ENCODE measurements at regions not wholly inside any gene's neighbourhood (a gene's known extent, or its start where the extent isn't known, plus 50 kb on each side); places are given as distances from the start of the nearest gene placed in this dataset.

DNA sequence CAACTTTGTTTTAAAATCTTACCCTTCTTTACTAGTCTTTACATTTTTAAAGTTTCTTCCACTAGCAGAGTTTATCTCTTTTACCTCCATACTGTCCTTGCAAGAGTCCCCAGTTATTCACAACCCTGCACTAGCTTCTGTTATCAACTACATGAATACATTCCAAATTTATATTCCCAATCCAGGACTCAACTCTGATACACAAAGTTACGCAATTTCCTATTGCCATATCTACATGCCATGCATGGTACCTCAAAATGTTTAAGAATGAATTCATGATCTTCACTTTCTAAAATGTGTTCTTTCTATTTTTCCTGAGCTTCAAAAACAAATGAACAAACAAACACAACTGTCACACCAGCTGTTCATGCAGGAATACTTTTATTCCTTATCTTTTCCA is 668.7 kb downstream of the CDH18 start:
- no peak for TF ChIP-seq ZFX (IDR thresholded peaks at IDR 0.05; ENCODE audit: borderline replicate concordance)
- TF ChIP-seq, protein P1, sequence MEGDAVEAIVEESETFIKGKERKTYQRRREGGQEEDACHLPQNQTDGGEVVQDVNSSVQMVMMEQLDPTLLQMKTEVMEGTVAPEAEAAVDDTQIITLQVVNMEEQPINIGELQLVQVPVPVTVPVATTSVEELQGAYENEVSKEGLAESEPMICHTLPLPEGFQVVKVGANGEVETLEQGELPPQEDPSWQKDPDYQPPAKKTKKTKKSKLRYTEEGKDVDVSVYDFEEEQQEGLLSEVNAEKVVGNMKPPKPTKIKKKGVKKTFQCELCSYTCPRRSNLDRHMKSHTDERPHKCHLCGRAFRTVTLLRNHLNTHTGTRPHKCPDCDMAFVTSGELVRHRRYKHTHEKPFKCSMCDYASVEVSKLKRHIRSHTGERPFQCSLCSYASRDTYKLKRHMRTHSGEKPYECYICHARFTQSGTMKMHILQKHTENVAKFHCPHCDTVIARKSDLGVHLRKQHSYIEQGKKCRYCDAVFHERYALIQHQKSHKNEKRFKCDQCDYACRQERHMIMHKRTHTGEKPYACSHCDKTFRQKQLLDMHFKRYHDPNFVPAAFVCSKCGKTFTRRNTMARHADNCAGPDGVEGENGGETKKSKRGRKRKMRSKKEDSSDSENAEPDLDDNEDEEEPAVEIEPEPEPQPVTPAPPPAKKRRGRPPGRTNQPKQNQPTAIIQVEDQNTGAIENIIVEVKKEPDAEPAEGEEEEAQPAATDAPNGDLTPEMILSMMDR (IDR thresholded peaks at IDR 0.05) = no peak
- H3K27ac ChIP-seq = no peak overlapping the region

DNA sequence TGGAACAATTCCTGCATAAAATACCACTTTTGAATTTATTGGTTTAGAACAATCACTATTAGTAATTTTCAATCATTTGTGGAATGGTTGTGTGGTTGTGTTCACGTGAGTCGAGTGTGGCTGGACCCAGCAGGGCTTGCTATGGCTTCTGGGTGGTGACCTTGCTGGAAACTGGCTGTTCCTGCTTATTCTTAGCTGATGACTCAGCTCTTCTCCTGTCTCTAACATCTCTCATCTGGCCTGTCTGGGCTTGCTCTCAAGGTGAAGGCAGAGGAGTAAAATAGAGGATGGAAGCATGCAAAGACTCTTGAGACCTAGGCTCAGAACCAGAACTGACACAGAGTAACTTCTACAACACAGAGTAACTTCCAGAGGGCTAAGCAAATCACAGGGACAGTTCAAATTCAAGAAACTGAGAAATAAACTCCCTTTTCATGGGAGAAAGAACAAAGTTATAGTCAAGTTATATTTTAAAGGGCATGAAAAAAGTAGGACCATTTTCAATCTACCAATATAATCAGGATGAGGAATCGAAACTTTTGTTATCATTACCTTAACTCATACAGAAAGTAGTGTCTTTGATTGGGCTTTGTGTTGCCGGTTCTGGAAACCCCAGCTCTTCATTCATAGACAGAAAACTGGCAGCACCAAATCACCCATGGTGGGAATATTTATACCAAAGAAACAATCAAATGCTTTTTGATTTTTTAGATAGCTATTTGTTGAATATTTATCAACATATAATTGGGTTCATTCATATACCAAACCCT is 665.1 kb downstream of the CDH18 start:
- no peak overlapping the region for H3K27ac ChIP-seq
- TF ChIP-seq ZFX (IDR thresholded peaks at IDR 0.05; ENCODE audit: borderline replicate concordance) = no peak
- TF ChIP-seq, protein P1 (IDR thresholded peaks at IDR 0.05) = no peak

DNA sequence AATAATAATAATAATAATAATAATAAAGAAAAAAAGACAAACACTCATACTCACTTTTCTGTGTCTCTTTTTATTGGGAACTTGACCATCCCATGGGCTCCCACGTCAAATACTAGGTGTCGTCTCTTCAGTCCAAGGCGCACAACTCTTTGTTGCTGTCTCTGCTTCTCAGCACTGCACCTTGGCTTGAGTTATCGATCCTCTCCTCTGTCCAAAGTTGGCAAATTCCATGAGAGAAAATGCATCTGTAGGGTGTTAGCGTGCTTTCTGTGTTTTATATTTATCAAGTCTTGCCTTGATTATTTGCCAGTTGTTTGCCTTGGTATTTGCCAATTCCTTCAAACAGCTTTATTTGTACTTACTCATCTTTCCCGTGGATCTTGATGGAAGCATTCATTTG is 653.7 kb downstream of the CDH18 start:
- no peak overlapping the region for H3K27ac ChIP-seq
- TF ChIP-seq, protein P1 (IDR thresholded peaks at IDR 0.05) = no peak
- no peak for TF ChIP-seq ZFX (IDR thresholded peaks at IDR 0.05; ENCODE audit: borderline replicate concordance)

DNA sequence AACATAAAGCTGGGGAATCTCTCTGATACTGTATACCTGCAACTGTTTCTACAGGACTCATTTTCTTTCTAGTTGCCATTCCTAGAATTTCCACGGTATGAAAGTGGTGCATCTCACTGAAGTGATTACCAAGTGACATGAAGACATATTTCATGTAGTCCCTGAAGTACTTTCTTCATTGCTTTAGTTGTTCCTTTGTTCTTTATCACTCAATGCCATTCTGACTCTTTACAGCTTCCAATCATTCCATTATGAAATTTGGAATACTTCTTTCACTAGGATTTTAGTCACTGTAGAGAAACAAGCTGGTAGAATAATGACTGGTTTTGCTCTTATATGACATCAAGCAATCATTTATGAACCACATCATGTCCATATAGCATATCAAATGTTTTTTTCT is 645.1 kb downstream of the CDH18 start:
- no peak overlapping the region for H3K27ac ChIP-seq
- TF ChIP-seq, protein P1 (IDR thresholded peaks at IDR 0.05) = no peak
- TF ChIP-seq ZFX (IDR thresholded peaks at IDR 0.05; ENCODE audit: borderline replicate concordance) = no peak

DNA sequence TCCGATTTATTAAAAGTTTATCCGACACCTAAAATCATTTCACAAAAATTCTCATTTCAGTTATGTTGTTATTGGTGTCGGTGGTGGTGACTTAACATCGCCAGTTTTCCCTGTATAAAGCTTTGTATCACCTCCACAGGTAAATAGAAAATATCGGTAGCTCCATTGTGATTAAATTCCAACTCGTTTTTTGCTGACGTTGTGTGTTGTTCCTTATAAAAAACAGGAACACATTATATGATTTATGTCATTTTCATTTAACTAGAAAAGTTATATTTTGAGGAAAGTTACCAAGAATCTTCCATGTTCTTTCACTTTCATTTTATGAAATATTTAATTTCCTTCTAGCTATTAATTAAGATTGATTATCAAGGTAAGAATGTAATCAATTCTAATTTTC is 635.9 kb downstream of the CDH18 start:
- H3K27ac ChIP-seq = no peak overlapping the region
- no peak for TF ChIP-seq ZFX (IDR thresholded peaks at IDR 0.05; ENCODE audit: borderline replicate concordance)
- TF ChIP-seq, protein P1 (IDR thresholded peaks at IDR 0.05) = no peak

DNA sequence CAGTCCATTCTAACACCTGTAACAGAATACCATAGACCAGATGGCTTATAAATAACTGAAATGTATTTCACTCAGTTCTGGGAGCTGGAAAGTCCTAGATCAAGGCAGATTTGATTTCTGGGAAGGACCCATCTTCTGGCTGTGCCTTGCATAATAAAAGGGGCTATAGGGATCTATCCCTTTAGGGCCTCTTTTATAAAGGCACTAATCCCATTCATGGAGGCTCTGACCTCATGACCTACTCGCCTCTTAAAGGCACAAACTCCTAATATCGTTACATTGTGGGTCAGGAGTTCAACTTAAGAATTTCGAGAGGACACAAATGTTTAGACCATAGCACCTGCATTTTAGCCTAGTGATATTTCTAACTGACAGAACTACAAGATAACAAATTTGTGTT is 619.0 kb downstream of the CDH18 start:
- TF ChIP-seq ZFX (IDR thresholded peaks at IDR 0.05; ENCODE audit: borderline replicate concordance) = no peak
- TF ChIP-seq, protein P1 (IDR thresholded peaks at IDR 0.05) = no peak
- H3K27ac ChIP-seq = no peak overlapping the region

DNA sequence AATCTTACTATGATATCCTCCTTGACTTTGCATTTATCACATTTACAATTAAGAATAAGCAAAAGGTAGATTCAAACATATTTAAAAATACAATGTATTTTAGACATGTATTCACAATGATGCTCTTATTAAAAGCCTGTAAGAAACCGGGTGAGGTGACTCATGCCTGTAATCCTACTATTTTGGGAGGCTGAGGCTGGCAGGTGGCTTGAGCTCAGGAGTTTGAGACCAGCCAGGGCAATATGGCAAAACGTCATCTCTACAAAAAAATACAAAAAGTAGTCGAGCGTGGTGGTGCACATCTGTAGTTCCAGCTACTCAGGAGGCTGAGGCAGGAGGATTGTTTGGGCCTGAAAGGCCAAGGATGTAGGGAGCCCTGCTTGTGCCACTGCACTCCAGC is 618.4 kb downstream of the CDH18 start:
- TF ChIP-seq, protein P1 (IDR thresholded peaks at IDR 0.05) = no peak
- TF ChIP-seq ZFX (IDR thresholded peaks at IDR 0.05; ENCODE audit: borderline replicate concordance) = no peak
- no peak overlapping the region for H3K27ac ChIP-seq

Measured in 22Rv1 (cell line).